Ovary (tissue), 3 donors: ENCODE measurements at regions not wholly inside any gene's neighbourhood (a gene's known extent, or its start where the extent isn't known, plus 50 kb on each side); places are given as distances from the start of the nearest gene placed in this dataset.

Source experiments
- POLR2A ChIP-seq: fragments of 450-650 bp; IDR thresholded peaks from one replicate; pipeline ENCODE4 v1.6.1; 2017; ENCODE audit warnings: antibody characterized with exemption, mild to moderate bottlenecking, moderate library complexity
- TF ChIP-seq, protein P1 (sequence below), 3 donors: fragments of 450-650 bp in 2 of 3; fragments of 200-600 bp in 1 of 3; IDR thresholded peaks; one replicate each; pipeline versions ENCODE4 v1.5.1 to v1.8.0; 2016 to 2022; ENCODE audit warnings: antibody characterized with exemption in 3 of 3, mild to moderate bottlenecking in 1 of 3
- donor health status: DM: no; HTN: no; CAD: no.

DNA sequence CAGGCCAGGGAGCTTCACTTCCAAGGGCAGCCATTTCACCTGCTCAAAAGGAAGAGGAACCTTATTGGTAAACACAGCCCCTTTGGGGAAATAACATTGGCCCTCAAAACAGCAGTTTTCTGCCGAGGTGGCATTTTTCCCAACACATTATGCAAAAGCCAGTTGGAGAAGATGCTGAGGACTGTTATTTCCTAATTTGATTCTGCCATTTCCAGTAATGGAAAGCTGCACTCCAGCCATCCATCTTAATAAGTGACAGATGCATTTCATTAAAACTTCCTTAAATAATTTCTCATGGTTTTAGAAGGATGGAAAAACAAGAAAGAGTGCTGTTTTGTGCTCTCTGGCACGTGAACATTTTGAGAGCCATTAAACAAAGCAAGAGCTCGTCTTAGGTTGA, 55.9 kb upstream of the ALK start:
- TF ChIP-seq POLR2A: no peak
- TF ChIP-seq, protein P1, sequence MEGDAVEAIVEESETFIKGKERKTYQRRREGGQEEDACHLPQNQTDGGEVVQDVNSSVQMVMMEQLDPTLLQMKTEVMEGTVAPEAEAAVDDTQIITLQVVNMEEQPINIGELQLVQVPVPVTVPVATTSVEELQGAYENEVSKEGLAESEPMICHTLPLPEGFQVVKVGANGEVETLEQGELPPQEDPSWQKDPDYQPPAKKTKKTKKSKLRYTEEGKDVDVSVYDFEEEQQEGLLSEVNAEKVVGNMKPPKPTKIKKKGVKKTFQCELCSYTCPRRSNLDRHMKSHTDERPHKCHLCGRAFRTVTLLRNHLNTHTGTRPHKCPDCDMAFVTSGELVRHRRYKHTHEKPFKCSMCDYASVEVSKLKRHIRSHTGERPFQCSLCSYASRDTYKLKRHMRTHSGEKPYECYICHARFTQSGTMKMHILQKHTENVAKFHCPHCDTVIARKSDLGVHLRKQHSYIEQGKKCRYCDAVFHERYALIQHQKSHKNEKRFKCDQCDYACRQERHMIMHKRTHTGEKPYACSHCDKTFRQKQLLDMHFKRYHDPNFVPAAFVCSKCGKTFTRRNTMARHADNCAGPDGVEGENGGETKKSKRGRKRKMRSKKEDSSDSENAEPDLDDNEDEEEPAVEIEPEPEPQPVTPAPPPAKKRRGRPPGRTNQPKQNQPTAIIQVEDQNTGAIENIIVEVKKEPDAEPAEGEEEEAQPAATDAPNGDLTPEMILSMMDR (IDR thresholded peaks at IDR 0.05): no peak
